ENCODE measurements at regions not wholly inside any gene's neighbourhood (a gene's known extent, or its start where the extent isn't known, plus 50 kb on each side); places are given as distances from the start of the nearest gene placed in this dataset.

GRCh38 chr1:5256793-5257192 lies 602.4 kb downstream of the AJAP1 start:
- DNase-seq = no peak

- DNase-seq = no peak
These were observed 600.6 kb downstream of the AJAP1 start for GRCh38 chr1:5254975-5255374.

GRCh38 chr1:5254131-5254725 lies 599.8 kb downstream of the AJAP1 start:
- DNase-seq = no peak

DNA sequence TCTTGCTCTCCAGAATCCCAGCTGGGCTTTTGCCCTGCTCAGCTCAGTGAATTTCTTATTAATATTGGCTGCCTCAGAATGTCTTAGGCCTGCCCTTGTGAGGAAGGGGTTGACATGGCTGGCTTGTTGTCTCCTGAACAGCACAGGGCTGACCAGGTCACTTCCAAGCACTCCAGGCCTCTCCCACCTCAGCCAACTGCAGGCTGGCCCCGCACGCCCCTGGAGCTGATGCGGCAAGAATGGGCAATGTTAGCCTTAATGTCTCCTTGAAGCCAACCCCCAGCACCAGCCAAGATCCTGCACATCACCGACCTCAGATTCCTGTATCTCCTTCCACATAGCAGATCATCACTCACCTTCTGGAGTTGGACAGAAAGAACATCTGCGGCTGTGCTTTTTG lies 598.6 kb downstream of the AJAP1 start:
- no peak for DNase-seq

DNA sequence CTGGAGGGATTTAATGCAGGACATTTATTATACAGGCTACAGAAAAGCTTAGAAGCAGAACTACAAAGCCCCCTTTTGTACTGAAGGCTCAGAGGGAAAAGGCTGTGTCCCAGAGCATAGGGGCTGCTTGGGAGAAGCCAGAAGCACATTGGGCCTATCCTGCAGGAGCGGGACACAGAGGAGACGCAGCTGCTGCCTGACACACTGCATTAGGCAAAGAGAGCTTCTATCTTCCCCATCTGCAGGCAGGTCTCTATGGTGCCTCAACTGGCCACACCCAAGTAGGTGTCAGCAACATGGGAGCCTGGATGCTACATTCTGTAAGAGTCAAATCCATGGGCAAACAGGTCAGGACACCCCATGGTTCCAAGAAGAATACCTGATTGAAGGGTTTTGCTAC lies 595.9 kb downstream of the AJAP1 start:
- DNase-seq = no peak

GRCh38 chr1:5245348-5245747 lies 590.9 kb downstream of the AJAP1 start:
- no peak for DNase-seq

GRCh38 chr1:5244631-5245285 lies 590.3 kb downstream of the AJAP1 start:
- DNase-seq = no peak

- no peak for DNase-seq
These were observed 588.4 kb downstream of the AJAP1 start for GRCh38 chr1:5242850-5243249.

DNA sequence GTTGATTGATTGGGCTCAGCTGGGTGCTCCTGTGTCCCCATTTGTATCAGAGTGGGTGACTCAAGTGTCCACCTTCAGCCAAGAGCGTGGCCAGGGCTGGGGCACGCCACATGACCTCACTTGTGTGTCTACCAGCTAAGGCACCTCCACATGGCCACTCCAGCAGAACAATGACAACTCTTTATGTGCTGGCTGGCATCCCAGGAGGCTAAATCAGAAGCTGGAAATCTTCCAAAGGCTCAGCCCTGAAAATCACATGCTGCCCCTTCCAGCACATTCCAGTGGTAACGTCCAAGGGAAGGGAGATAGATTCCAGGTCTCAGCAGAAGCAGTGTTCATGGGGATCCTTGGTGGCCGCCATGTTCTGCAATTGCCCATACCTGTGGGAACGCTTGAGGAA lies 585.5 kb downstream of the AJAP1 start:
- no peak for DNase-seq

DNA sequence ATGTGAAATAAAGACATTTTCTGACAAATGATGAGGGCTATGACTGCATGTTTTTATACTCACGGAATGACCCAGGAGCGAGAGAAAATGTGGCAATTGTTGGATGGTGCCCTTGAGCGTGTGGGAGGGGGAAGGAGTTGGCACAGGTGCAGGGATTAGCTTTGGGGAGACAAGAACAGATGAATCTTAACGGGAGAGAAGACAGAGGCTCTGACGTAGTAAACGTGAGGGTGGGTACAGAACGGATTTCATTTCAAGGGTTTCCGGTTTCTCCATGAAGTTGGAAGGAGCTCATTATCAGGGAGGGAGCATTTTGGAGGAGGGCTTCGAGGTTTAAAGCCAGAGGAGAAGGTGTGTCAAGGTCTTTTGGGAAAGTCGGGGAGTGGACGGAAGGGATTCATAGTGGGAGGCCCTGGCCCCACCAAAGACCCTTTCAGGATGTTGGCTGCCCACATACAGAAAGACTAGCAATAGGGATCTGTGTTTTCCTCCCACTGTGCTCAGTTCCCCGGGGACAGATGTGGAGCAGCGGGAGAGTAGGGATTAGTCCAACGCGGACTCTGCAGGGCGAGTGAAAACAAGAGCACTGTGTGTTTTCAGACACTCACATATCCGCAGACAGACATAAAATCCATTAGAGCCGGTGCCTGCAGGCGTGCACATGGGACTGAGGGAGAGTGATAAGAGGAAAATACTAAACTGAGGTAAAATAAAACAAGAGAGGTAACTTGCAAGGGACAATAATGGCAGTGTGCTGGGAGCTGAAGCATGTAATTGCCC lies 584.1 kb downstream of the AJAP1 start:
- DNase-seq = no peak

GRCh38 chr1:5235355-5235899 lies 581.0 kb downstream of the AJAP1 start:
- no peak for DNase-seq

GRCh38 chr1:5232537-5232936 lies 578.1 kb downstream of the AJAP1 start:
- no peak for DNase-seq

DNA sequence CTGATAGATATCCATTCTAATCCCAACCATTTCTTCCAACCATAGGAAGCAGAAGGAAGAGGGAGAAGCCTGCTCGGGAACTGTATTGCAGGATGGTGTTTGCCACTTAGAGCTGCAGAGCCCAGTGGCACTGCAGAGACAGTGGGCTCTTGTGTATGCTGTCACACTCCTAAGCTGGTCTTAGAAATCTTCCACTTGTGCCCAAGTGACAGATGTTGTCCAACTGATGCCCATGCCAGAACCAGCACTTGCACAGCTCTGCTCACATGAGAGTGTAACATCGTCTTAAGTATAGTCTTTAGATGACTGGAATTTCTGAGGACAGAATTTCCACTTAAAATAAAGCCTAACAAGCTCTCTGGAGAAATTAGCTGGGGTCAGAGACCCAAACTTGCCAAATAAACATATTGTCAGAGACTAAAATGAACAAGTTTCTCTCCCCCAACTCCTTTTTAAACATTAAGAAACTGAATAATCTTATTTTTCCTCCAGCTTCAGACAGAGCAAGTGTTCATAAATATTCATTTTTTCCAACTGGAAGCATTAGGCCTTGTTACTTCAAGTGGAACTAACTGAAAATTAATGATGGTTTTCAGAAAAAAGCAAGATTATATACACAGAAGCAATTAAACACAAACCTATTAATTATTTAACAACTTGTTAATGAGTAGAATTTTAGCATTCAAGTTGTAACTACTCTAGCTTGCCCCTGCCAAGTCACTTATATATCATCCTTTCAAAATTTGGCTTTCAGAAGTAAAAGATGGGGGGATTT lies 577.3 kb downstream of the AJAP1 start:
- no peak for DNase-seq

- no peak for DNase-seq
These were observed 572.7 kb downstream of the AJAP1 start for GRCh38 chr1:5227114-5227513.

DNA sequence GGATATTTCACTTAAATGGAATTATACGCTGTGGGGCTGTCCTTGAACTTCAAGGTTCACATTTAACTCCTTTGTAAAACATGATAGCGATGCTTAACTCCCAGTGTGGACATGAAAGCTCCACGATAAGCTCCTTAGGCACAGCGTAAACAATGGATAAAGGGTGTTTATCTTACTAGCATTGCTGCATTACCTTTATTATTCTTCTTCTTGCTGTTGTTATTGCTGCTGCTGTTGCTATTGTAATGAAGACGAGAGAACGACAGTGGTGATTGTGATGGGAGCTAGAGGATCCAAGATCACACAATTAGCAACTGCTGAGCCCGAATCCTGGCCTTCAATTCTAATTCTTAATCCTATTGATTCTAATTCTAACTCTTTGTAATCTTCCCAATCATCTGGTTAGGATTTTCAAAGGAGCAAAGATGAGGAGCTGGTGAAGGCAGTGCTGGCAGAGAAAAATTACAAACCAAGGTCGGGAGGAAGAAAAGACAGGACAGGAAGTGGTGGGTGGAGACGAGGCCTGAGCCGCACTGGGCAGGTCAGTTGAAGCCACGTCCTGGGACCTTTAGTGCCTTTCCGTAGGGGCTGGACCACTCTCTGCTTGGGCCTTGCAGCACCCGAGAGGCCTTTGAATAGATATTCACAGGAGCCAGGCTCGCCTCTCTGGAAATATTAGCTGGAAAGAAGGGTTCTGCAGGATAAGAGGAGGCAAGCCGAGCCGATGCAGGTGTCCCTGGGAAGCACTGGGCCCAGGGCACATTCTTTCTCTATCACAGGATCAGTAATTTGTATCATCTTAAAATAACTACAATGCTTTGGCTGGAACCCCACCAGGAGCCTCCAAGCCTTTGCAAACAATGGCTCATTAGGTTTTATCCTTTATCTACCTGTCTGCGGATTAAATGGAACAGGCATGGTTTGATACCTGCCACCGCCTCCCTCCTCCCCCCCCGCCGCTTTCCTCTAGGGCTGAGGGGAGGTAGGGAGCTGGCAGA lies 571.6 kb downstream of the AJAP1 start:
- DNase-seq = no peak

DNA sequence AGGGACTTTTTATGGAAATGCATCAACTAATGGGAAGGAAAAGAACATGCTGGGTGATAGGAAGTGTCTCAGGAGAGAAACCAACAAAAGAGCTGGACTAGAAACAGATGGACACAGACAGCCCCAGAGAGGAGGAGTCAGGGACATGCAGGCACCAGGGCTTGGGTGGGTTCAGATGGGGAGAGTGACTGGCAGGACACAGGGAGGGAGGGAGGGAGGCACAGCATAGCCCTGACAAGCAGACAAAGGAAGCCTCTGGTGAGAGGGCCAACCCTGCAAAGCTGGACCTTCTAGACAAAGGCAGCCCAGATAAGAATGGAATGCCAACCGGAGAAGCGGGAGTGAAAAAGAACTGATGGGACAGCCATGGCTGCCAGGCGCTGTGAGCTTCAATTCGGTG lies 568.8 kb downstream of the AJAP1 start:
- no peak for DNase-seq

GRCh38 chr1:5222626-5223025 lies 568.2 kb downstream of the AJAP1 start:
- no peak for DNase-seq

GRCh38 chr1:5221451-5221850 lies 567.0 kb downstream of the AJAP1 start:
- DNase-seq = no peak

GRCh38 chr1:5220821-5221220 lies 566.4 kb downstream of the AJAP1 start:
- DNase-seq = no peak

DNA sequence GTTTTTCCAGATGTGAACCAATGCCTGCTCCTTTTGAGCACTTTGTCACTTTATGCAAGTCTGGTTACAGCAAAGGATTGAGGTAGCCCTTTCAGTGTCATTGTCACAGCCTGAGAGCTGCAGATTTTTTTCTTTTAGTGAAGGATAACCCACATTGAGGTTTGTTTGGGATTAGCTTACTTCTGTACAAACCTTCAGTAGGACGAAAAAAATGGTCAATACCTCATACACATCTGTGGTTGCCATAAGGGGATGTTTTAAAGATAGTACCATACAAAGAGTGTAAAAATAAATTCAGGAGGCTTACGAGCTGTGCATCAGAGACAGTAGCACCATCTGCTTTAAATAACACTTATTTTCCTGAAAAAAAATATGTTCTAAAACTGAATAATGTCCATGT lies 566.0 kb downstream of the AJAP1 start:
- no peak for DNase-seq

DNA sequence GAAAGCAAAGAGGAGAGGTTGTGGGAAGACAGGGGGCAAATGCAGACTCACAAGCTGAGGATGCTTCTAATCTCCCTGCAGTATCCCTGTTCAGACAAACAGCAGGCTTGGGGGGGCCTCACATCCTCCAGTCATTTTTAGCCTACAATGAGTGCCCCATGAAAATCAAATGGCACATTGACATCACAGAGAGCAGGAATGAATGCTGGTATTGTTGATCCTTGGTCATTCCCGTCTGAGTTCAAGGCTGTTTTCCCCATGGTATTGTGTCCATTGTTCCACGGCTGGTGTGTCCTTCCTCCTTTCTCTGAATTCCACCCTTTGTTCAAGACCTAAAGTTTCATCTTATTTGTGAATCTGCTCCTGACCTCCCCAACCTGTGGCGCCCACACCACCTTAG lies 545.6 kb downstream of the AJAP1 start:
- DNase-seq = no peak

DNA sequence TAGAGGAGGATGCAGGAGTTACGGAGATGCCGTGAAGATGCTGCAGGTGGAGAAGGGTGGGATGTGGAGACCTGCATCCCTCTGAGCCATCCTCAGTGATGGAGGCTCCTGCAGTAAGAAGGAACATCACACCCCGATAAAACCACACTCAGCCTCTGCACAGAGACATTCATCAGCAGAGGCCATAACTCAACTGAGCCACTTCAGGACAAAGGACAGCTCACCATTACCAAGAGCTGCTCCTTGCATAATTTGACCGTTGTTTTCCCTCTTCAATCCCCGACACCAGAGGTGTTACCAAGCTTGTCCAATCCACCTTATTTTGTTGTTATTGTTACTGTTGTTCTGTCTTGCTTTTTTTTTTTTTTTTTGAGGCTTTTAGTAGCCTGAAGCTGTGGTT lies 543.9 kb downstream of the AJAP1 start:
- no peak for DNase-seq

Data from SHP77 (cell line).